Breast epithelium (tissue), 3 donors: ENCODE measurements at regions not wholly inside any gene's neighbourhood (a gene's known extent, or its start where the extent isn't known, plus 50 kb on each side); places are given as distances from the start of the nearest gene placed in this dataset.

ENCODE experiments used
- POLR2A ChIP-seq: fragments of 450-650 bp; IDR thresholded peaks from one replicate; pipeline ENCODE4 v1.6.1; 2016; ENCODE audit warnings: antibody characterized with exemption, mild to moderate bottlenecking, moderate library complexity
- POLR2AphosphoS5 ChIP-seq, 3 donors: sonication (generic); formaldehyde crosslinking; IDR thresholded peaks; one replicate each; pipeline ENCODE4 v1.6.1; 2017; ENCODE audit warnings: antibody characterized with exemption in 3 of 3
- TF ChIP-seq, protein P1 (sequence below), 3 donors: fragments of 450-650 bp; IDR thresholded peaks; one replicate each; pipeline ENCODE4 v1.5.1; 2016 to 2017; ENCODE audit warnings: antibody characterized with exemption in 3 of 3, mild to moderate bottlenecking in 3 of 3, moderate library complexity in 3 of 3

GRCh38 chr18:67730886-67731285 is 214.4 kb upstream of the DSEL start:
- TF ChIP-seq, protein P1, sequence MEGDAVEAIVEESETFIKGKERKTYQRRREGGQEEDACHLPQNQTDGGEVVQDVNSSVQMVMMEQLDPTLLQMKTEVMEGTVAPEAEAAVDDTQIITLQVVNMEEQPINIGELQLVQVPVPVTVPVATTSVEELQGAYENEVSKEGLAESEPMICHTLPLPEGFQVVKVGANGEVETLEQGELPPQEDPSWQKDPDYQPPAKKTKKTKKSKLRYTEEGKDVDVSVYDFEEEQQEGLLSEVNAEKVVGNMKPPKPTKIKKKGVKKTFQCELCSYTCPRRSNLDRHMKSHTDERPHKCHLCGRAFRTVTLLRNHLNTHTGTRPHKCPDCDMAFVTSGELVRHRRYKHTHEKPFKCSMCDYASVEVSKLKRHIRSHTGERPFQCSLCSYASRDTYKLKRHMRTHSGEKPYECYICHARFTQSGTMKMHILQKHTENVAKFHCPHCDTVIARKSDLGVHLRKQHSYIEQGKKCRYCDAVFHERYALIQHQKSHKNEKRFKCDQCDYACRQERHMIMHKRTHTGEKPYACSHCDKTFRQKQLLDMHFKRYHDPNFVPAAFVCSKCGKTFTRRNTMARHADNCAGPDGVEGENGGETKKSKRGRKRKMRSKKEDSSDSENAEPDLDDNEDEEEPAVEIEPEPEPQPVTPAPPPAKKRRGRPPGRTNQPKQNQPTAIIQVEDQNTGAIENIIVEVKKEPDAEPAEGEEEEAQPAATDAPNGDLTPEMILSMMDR (IDR thresholded peaks at IDR 0.05): no peak
- TF ChIP-seq POLR2A (no peak), POLR2AphosphoS5 (IDR thresholded peaks at IDR 0.05) (no peak)
